ENCODE measurements at regions not wholly inside any gene's neighbourhood (a gene's known extent, or its start where the extent isn't known, plus 50 kb on each side); places are given as distances from the start of the nearest gene placed in this dataset.

GRCh38 chr5:167998148-167998767 lies 293.2 kb upstream of the WWC1 start:
- Histone ChIP-seq H3K27ac (no peak overlapping the region), H3K4me1 (no peaks in the 10 kb centered on the region), H3K36me3 (no peaks in the 10 kb centered on the region), H3K4me3 (no peak overlapping the region), H3K27me3 (no peaks in the 10 kb centered on the region), H3K9me3 (no peaks in the 10 kb centered on the region)
- TF ChIP-seq, protein P1, sequence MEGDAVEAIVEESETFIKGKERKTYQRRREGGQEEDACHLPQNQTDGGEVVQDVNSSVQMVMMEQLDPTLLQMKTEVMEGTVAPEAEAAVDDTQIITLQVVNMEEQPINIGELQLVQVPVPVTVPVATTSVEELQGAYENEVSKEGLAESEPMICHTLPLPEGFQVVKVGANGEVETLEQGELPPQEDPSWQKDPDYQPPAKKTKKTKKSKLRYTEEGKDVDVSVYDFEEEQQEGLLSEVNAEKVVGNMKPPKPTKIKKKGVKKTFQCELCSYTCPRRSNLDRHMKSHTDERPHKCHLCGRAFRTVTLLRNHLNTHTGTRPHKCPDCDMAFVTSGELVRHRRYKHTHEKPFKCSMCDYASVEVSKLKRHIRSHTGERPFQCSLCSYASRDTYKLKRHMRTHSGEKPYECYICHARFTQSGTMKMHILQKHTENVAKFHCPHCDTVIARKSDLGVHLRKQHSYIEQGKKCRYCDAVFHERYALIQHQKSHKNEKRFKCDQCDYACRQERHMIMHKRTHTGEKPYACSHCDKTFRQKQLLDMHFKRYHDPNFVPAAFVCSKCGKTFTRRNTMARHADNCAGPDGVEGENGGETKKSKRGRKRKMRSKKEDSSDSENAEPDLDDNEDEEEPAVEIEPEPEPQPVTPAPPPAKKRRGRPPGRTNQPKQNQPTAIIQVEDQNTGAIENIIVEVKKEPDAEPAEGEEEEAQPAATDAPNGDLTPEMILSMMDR (IDR thresholded peaks at IDR 0.05 in 4 of 5, conservative IDR thresholded peaks at IDR 0.05 in 1 of 5) = no peak
- TF ChIP-seq POLR2A (IDR thresholded peaks at IDR 0.05) = no peak
- intact Hi-C loops (cut with DNase I; ENCODE audit: low total_unique reads) (no loop called here), in situ Hi-C loops (cut with MboI; ENCODE audit: low sequenced_read_pairs in 4 of 4) (no loop called here)
- DNase-seq (no peak), ATAC-seq (no peak)

DNA sequence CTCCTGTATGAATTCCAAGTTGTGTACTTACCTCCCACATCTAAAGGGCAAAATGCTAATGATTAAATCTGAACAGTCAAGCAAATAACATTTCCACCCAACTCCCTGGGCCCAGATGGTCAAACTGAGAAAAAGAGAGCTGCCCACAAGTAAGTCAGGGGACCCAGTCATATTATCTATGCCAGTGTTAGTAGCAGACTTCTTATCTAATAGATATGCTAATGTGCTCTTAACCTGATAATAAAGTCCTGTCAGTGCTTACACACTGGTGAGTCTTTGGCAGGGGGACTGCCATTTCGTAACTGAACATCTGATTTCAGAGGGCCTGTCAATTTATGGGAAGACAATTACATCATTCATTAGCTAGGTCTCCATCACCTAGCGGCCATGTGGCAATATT lies 292.3 kb upstream of the WWC1 start:
- intact Hi-C loops (cut with DNase I; ENCODE audit: low total_unique reads) = no loop called here
- no peaks in the 10 kb centered on the region for H3K36me3 ChIP-seq
- H3K4me1 ChIP-seq = no peaks in the 10 kb centered on the region
- TF ChIP-seq POLR2A (IDR thresholded peaks at IDR 0.05) = no peak
- TF ChIP-seq, protein P1 (IDR thresholded peaks at IDR 0.05 in 4 of 5, conservative IDR thresholded peaks at IDR 0.05 in 1 of 5) = no peak
- DNase-seq (no peak), ATAC-seq (no peak)
- no peaks in the 10 kb centered on the region for H3K9me3 ChIP-seq
- no peak overlapping the region for H3K4me3 ChIP-seq
- no peak overlapping the region for H3K27ac ChIP-seq
- in situ Hi-C loops (cut with MboI; ENCODE audit: low sequenced_read_pairs in 4 of 4) = no loop called here
- H3K27me3 ChIP-seq = no peaks in the 10 kb centered on the region

DNA sequence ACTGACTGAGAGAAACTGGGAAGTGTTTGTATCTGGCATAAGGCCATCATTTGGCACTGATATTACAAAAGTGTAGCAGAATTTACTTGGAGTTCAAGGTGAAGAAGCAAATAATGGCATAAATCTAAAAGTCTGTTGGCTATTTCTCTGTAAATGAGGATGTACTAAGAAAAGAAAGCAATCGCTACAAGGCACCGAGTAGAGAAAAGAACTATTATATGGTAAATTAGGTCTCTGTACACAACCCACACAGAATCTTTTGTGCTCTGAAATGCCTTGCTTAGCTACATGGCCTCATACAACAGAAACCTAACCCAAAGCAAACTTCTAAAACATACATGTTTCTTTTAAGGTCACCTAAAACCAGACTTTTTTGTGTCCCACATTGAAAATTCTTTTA lies 290.1 kb upstream of the WWC1 start:
- Histone ChIP-seq H3K27me3 (no peaks in the 10 kb centered on the region), H3K9me3 (no peaks in the 10 kb centered on the region), H3K27ac (no peak overlapping the region), H3K36me3 (no peaks in the 10 kb centered on the region), H3K4me3 (no peak overlapping the region), H3K4me1 (no peaks in the 10 kb centered on the region)
- intact Hi-C loops (cut with DNase I; ENCODE audit: low total_unique reads) (no loop called here), in situ Hi-C loops (cut with MboI; ENCODE audit: low sequenced_read_pairs in 4 of 4) (no loop called here)
- DNase-seq = no peak
- no peak for ATAC-seq
- TF ChIP-seq, protein P1 (IDR thresholded peaks at IDR 0.05 in 4 of 5, conservative IDR thresholded peaks at IDR 0.05 in 1 of 5) = no peak

DNA sequence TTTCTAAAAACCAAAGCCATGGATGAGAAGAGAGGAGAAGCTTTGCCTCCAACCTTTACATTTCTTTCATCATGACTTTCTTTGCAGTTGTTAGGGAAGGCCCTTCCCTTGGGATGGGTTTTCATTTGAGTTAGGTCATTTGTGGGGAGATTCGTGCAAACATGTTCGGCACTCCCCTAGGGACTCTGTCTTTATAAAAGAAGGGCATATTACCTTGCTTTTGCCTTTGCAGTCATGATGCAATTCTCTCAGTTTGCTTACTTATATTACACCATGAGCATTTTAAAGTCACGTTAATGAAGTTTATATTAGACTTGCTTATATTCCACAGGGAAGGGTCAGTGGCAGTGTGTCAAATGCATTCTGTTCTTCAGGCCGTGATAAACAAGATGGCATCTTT lies 289.3 kb upstream of the WWC1 start:
- no peaks in the 10 kb centered on the region for H3K9me3 ChIP-seq
- DNase-seq (no peak), ATAC-seq (no peak)
- no peak overlapping the region for H3K4me3 ChIP-seq
- in situ Hi-C loops (cut with MboI; ENCODE audit: low sequenced_read_pairs in 4 of 4) = no loop called here
- no peaks in the 10 kb centered on the region for H3K27me3 ChIP-seq
- H3K36me3 ChIP-seq = no peaks in the 10 kb centered on the region
- H3K27ac ChIP-seq = no peak overlapping the region
- H3K4me1 ChIP-seq = no peaks in the 10 kb centered on the region
- TF ChIP-seq, protein P1 (IDR thresholded peaks at IDR 0.05 in 4 of 5, conservative IDR thresholded peaks at IDR 0.05 in 1 of 5) = no peak
- TF ChIP-seq POLR2A (IDR thresholded peaks at IDR 0.05) = no peak
- intact Hi-C loops (cut with DNase I; ENCODE audit: low total_unique reads) = no loop called here

DNA sequence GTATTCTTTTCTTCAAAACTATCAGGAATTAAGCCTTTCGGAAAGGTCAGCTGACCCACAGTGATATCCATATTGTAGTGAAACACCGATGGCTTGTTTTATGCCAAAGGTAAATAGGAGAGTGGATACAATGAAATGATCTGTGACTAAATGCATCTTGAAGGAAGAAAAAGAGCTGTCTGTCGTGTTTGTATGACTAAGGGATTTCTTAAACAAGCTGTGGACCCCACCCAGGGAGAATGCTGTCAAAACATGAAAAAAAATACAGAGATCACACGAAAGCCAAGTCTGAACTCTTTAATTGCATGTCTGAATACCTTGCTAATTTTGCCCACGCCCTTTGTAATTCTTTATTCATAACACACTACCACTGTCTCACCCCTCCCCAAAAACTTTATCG lies 286.4 kb upstream of the WWC1 start:
- Histone ChIP-seq H3K4me3 (no peak overlapping the region), H3K36me3 (no peaks in the 10 kb centered on the region), H3K27ac (no peak overlapping the region), H3K9me3 (no peaks in the 10 kb centered on the region), H3K4me1 (no peaks in the 10 kb centered on the region), H3K27me3 (no peaks in the 10 kb centered on the region)
- no peak for DNase-seq
- intact Hi-C loops (cut with DNase I; ENCODE audit: low total_unique reads) (no loop called here), in situ Hi-C loops (cut with MboI; ENCODE audit: low sequenced_read_pairs in 4 of 4) (no loop called here)
- ATAC-seq = no peak
- TF ChIP-seq, protein P1 (IDR thresholded peaks at IDR 0.05 in 4 of 5, conservative IDR thresholded peaks at IDR 0.05 in 1 of 5) = no peak
- no peak for TF ChIP-seq POLR2A (IDR thresholded peaks at IDR 0.05)

Data from gastrocnemius medialis (tissue), 4 donors.